Mammary epithelial cell (primary cell): ENCODE measurements at regions not wholly inside any gene's neighbourhood (a gene's known extent, or its start where the extent isn't known, plus 50 kb on each side); places are given as distances from the start of the nearest gene placed in this dataset.

Source experiments
- EZH2 ChIP-seq: IDR thresholded peaks from 2 replicates; pipeline ENCODE4 v1.6.1; 2012; ENCODE audit warnings: low read length, inconsistent platforms, borderline replicate concordance
- TF ChIP-seq, protein P1 (sequence below), 2 donors: IDR thresholded peaks in 1 of 2; conservative IDR thresholded peaks in 1 of 2; 2 replicates each; pipeline ENCODE4 v1.5.1; 2011 to 2012; ENCODE audit warnings: inconsistent platforms in 2 of 2, low read length in 2 of 2, mild to moderate bottlenecking in 2 of 2, control low read depth in 1 of 2, low read depth in 1 of 2; ENCODE audit not compliant: insufficient read depth in 1 of 2; ENCODE audit errors: extremely low read depth in 1 of 2

DNA sequence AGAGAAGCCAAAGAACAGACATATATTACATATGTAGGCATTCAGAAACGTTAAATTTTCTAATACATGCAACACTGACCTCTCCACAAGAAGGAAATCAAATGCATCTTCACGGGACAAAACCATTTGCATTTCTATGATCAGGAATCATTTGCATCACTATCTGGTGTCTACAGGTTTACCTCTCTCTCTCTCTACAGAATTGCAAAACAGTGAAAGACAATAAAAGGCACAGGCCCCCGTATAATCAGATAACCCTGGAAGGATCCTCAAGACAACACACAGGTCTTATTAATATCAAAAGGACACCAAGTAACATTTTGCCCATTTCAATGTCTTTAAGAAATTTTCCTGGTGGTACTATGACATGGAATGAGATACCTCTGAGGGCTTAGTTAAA is 306.3 kb downstream of the GPAM start:
- TF ChIP-seq, protein P1, sequence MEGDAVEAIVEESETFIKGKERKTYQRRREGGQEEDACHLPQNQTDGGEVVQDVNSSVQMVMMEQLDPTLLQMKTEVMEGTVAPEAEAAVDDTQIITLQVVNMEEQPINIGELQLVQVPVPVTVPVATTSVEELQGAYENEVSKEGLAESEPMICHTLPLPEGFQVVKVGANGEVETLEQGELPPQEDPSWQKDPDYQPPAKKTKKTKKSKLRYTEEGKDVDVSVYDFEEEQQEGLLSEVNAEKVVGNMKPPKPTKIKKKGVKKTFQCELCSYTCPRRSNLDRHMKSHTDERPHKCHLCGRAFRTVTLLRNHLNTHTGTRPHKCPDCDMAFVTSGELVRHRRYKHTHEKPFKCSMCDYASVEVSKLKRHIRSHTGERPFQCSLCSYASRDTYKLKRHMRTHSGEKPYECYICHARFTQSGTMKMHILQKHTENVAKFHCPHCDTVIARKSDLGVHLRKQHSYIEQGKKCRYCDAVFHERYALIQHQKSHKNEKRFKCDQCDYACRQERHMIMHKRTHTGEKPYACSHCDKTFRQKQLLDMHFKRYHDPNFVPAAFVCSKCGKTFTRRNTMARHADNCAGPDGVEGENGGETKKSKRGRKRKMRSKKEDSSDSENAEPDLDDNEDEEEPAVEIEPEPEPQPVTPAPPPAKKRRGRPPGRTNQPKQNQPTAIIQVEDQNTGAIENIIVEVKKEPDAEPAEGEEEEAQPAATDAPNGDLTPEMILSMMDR (conservative IDR thresholded peaks at IDR 0.05 in 1 of 2, IDR thresholded peaks at IDR 0.05 in 1 of 2; ENCODE audit: extremely low read depth in 1 of 2, insufficient read depth in 1 of 2, low read depth in 1 of 2, low read length in 2 of 2): no peak
- TF ChIP-seq EZH2: no peak
